ENCODE measurements at regions not wholly inside any gene's neighbourhood (a gene's known extent, or its start where the extent isn't known, plus 50 kb on each side); places are given as distances from the start of the nearest gene placed in this dataset.
A peak's percentile ranks its signal among the peaks of the same experiment; 100 is the strongest.

- ChIA-PET POLR2A (ENCODE audit: partially characterized antibody) (interaction anchor here (0.6 kb wide), 1 partner anchor 16 kb away, joined by 3 read pairs; no protein-coding TSS in a partner anchor), CTCF (ENCODE audit: partially characterized antibody) (interaction anchor here (0.6 to 4.9 kb wide), 47 partner anchors 8 to 1233 kb away, joined by 3 to 51 read pairs (median 4); no protein-coding TSS in a partner anchor)
- Histone ChIP-seq H3K23me2 (ENCODE audit: low read depth, low read length) (no peaks in the 10 kb centered on the region), H2AFZ (ENCODE audit: low read length) (no peak overlapping the region), H2BK120ac (replicated peaks; ENCODE audit: low read depth, low read length) (no peak overlapping the region), H4K8ac (ENCODE audit: extremely low read depth, insufficient read depth, low read length) (no peak overlapping the region), H3K79me1 (ENCODE audit: low read depth, low read length) (no peaks in the 10 kb centered on the region), H4K5ac (ENCODE audit: insufficient read length, low read depth, low read length) (no peak overlapping the region), H3K56ac (replicated peaks; ENCODE audit: insufficient read length, low read depth, low read length) (no peak overlapping the region), H4K91ac (replicated peaks; ENCODE audit: insufficient read length, low read length) (no peak overlapping the region), H3K4me2 (ENCODE audit: insufficient read depth in 1 of 2, low read depth in 2 of 2, low read length in 2 of 2) (no peak overlapping the region), H4K20me1 (replicated peaks in 1 of 2; ENCODE audit: control insufficient read depth in 1 of 2, insufficient read depth in 2 of 2, low read length in 2 of 2) (no peaks in the 10 kb centered on the region), H3K4me3 (ENCODE audit: extremely low read depth in 1 of 4, insufficient read depth in 2 of 4, low read depth in 3 of 4, low read length in 4 of 4) (no peak overlapping the region), H3K4me1 (replicated peaks in 1 of 4; ENCODE audit: control insufficient read depth in 3 of 4, insufficient read depth in 4 of 4, low read length in 3 of 4) (no peaks in the 10 kb centered on the region), H2BK20ac (ENCODE audit: low read length) (no peak overlapping the region), H3K23ac (ENCODE audit: insufficient read length) (no peak overlapping the region), H3K79me2 (ENCODE audit: control insufficient read depth in 1 of 2, insufficient read depth in 2 of 2, low read length in 2 of 2) (no peaks in the 10 kb centered on the region), H3K27me3 (replicated peaks in 1 of 4; ENCODE audit: control insufficient read depth in 3 of 4, extremely low read depth in 1 of 4, insufficient read depth in 3 of 4, low read length in 3 of 4) (no peaks in the 10 kb centered on the region), H2BK12ac (ENCODE audit: low read depth, low read length) (no peak overlapping the region), H2BK15ac (ENCODE audit: low read length) (no peak overlapping the region), H3K36me3 (ENCODE audit: control insufficient read depth in 2 of 4, insufficient read depth in 4 of 4, low read length in 3 of 4) (no peaks in the 10 kb centered on the region), H3K18ac (ENCODE audit: extremely low read depth, low read length) (no peak overlapping the region), H2BK5ac (ENCODE audit: low read depth, low read length) (no peak overlapping the region), H3K4ac (replicated peaks; ENCODE audit: insufficient read length, low read depth, low read length) (no peak overlapping the region), H3K14ac (ENCODE audit: insufficient read length) (no peak overlapping the region), H3K9me3 (ENCODE audit: insufficient read depth in 2 of 2, low read depth in 1 of 2, low read length in 1 of 2) (no peaks in the 10 kb centered on the region), H3K9ac (replicated peaks in 1 of 4; ENCODE audit: extremely low read depth in 1 of 4, low read depth in 3 of 4, low read length in 3 of 4) (no peak overlapping the region), H3K27ac (ENCODE audit: low read depth, low read length) (no peak overlapping the region), H2AK5ac (ENCODE audit: low read depth, low read length) (no peak overlapping the region)
- FAIRE-seq (peak; percentile 88), DNase-seq (ENCODE audit: low read depth in 1 of 2, low spot score in 2 of 2) (no peak)
- TF ChIP-seq CTCF (IDR thresholded peaks at IDR 0.05; ENCODE audit: control extremely low read depth in 1 of 3, insufficient read depth in 1 of 3, low read depth in 1 of 3, low read length in 3 of 3) (peak in 2 of 3 experiments; percentile 66 to 75; a peak in 3 of 4 replicates), NANOG (IDR thresholded peaks at IDR 0.05; ENCODE audit: insufficient read depth, low read depth, low read length, poor library complexity, severe bottlenecking) (no peak), RAD21 (IDR thresholded peaks at IDR 0.05 in 1 of 2, conservative IDR thresholded peaks at IDR 0.05 in 1 of 2; ENCODE audit: low read depth in 2 of 2, low read length in 2 of 2) (peak; percentile 80 to 88)
These were observed 351.1 kb upstream of the RIOK2 start for GRCh38 chr5:97534166-97534565.

Measured in H1 (cell line).